MM.1S (cell line): ENCODE measurements at regions not wholly inside any gene's neighbourhood (a gene's known extent, or its start where the extent isn't known, plus 50 kb on each side); places are given as distances from the start of the nearest gene placed in this dataset.

ENCODE experiments used
- DNase-seq: peaks from one replicate; pipeline ENCODE4 v3.0.0-alpha.2; 2015
- H2AFZ ChIP-seq: fragments of 300-600 bp; sonication (generic); 2 replicates; pipeline ENCODE4 v1.6.0; 2016; ENCODE audit warnings: antibody characterized with exemption, low read length
- H3F3A ChIP-seq: fragments of 300-600 bp; sonication (generic); 2 replicates; pipeline ENCODE4 v1.6.1; 2016; ENCODE audit warnings: mild to moderate bottlenecking, antibody characterized with exemption, low read length, moderate library complexity, mixed read lengths; ENCODE audit not compliant: insufficient read depth
- H3K27ac ChIP-seq: fragments of 300-600 bp; sonication (generic); 2 replicates; pipeline ENCODE4 v1.5.1; 2016; ENCODE audit warnings: mild to moderate bottlenecking, low read length
- H3K27me3 ChIP-seq: fragments of 300-600 bp; sonication (generic); replicated peaks from 2 replicates; pipeline ENCODE4 v1.6.0; 2016; ENCODE audit warnings: low read length; ENCODE audit not compliant: insufficient read depth
- H3K36me3 ChIP-seq: fragments of 300-600 bp; sonication (generic); replicated peaks from 2 replicates; pipeline ENCODE4 v1.6.1; 2016; ENCODE audit warnings: mild to moderate bottlenecking, low read length, mixed read lengths; ENCODE audit not compliant: insufficient read depth
- H3K4me1 ChIP-seq: fragments of 300-600 bp; sonication (generic); 2 replicates; pipeline ENCODE4 v1.6.1; 2016; ENCODE audit warnings: low read length, mixed read lengths
- H3K4me2 ChIP-seq: fragments of 300-600 bp; sonication (generic); 2 replicates; pipeline ENCODE4 v1.6.0; 2016; ENCODE audit warnings: low read depth, low read length
- H3K4me3 ChIP-seq: fragments of 300-600 bp; sonication (generic); 2 replicates; pipeline ENCODE4 v1.5.1; 2016; ENCODE audit warnings: low read length, mixed read lengths
- H3K79me2 ChIP-seq: fragments of 300-600 bp; sonication (generic); 2 replicates; pipeline ENCODE4 v1.6.1; 2016; ENCODE audit warnings: mixed run types, low read length, mixed read lengths
- H3K9ac ChIP-seq: fragments of 300-600 bp; sonication (generic); 2 replicates; pipeline ENCODE4 v1.6.1; 2016; ENCODE audit warnings: low read length, mixed read lengths
- H3K9me2 ChIP-seq: fragments of 300-600 bp; sonication (generic); replicated peaks from 2 replicates; pipeline ENCODE4 v1.6.1; 2016; ENCODE audit warnings: mild to moderate bottlenecking, low read length, mixed read lengths; ENCODE audit not compliant: insufficient read depth
- H3K9me3 ChIP-seq: fragments of 300-600 bp; sonication (generic); replicated peaks from 2 replicates; pipeline ENCODE4 v1.6.1; 2016; ENCODE audit warnings: mild to moderate bottlenecking, low read length, mixed read lengths; ENCODE audit not compliant: insufficient read depth
- H4K20me1 ChIP-seq: fragments of 300-600 bp; sonication (generic); 2 replicates; pipeline ENCODE4 v1.6.1; 2016; ENCODE audit warnings: mild to moderate bottlenecking, low read length, moderate library complexity, mixed read lengths; ENCODE audit not compliant: insufficient read depth
- EZH2 ChIP-seq: fragments of 300-600 bp; sonication (generic); optimal IDR thresholded peaks from 2 replicates; pipeline ENCODE3; 2017; ENCODE audit warnings: low read depth, mild to moderate bottlenecking, antibody characterized with exemption, low read length, mixed read lengths
- EZH2phosphoT487 ChIP-seq: fragments of 300-600 bp; sonication (generic); IDR thresholded peaks from 2 replicates; pipeline ENCODE4 v1.6.1; 2018; ENCODE audit warnings: antibody characterized with exemption, low read length
- TF ChIP-seq, protein P1 (sequence below): fragments of 300-600 bp; sonication (generic); IDR thresholded peaks from 2 replicates; pipeline ENCODE4 v1.5.1; 2016; ENCODE audit warnings: antibody characterized with exemption, low read length, mixed read lengths

DNA sequence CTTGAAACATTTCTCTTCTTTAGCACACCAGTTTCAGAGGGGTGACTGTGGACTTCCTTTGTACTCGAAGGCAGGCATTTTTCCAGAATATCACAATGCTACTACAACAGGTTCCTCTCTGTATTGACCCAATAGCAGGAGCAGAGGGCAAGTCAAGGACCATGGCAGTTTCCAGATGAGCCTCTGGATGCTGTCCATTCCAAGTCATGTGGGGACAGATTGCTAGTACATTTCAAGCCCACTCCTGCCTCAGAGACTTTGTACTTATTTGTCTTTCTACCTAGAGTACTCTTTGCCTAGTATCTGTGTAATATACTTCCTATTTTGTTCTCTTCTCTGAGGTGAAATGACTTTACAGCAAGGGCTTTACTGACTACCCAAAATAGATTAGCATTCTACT, 373.9 kb downstream of the PIK3C3 start:
- H3K9ac ChIP-seq, result no peak overlapping the region
- DNase-seq, result no peak
- no peaks in the 10 kb centered on the region for H3K9me3 ChIP-seq
- no peaks in the 10 kb centered on the region for H4K20me1 ChIP-seq
- H3F3A ChIP-seq, result no peaks in the 10 kb centered on the region
- no peaks in the 10 kb centered on the region for H3K4me1 ChIP-seq
- H3K4me2 ChIP-seq, result no peak overlapping the region
- H3K36me3 ChIP-seq, result no peaks in the 10 kb centered on the region
- H3K4me3 ChIP-seq, result no peak overlapping the region
- H3K27me3 ChIP-seq, result no peaks in the 10 kb centered on the region
- no peaks in the 10 kb centered on the region for H3K79me2 ChIP-seq
- TF ChIP-seq EZH2phosphoT487, result no peak
- no peak for TF ChIP-seq EZH2
- TF ChIP-seq, protein P1, sequence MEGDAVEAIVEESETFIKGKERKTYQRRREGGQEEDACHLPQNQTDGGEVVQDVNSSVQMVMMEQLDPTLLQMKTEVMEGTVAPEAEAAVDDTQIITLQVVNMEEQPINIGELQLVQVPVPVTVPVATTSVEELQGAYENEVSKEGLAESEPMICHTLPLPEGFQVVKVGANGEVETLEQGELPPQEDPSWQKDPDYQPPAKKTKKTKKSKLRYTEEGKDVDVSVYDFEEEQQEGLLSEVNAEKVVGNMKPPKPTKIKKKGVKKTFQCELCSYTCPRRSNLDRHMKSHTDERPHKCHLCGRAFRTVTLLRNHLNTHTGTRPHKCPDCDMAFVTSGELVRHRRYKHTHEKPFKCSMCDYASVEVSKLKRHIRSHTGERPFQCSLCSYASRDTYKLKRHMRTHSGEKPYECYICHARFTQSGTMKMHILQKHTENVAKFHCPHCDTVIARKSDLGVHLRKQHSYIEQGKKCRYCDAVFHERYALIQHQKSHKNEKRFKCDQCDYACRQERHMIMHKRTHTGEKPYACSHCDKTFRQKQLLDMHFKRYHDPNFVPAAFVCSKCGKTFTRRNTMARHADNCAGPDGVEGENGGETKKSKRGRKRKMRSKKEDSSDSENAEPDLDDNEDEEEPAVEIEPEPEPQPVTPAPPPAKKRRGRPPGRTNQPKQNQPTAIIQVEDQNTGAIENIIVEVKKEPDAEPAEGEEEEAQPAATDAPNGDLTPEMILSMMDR, result no peak
- no peak overlapping the region for H3K27ac ChIP-seq
- no peak overlapping the region for H2AFZ ChIP-seq
- H3K9me2 ChIP-seq, result no peaks in the 10 kb centered on the region

DNA sequence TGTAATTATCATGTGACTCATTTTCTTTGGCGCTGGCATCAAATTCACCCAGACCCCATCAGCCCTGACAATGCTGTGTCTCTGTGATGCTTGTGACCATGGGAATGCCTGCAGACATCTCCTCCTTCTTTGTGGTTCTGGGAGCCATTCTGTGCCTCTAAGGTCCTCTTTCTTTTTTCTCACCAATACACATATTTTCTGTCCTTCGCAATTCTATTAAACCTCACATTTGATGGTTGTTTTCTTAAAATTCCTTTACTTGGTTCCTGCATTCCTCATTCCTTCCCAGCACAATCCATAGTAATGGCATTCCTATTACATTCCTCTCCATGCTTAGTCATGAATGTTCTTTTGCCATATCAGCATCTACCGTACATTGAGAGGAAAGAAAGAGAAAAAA, 375.3 kb downstream of the PIK3C3 start:
- Histone ChIP-seq H2AFZ (no peak overlapping the region), H3K79me2 (no peaks in the 10 kb centered on the region), H3K36me3 (no peaks in the 10 kb centered on the region), H3K9ac (no peak overlapping the region), H4K20me1 (no peaks in the 10 kb centered on the region), H3K4me1 (no peaks in the 10 kb centered on the region), H3K27ac (no peak overlapping the region), H3K4me2 (no peak overlapping the region), H3K4me3 (no peak overlapping the region), H3F3A (no peaks in the 10 kb centered on the region), H3K27me3 (no peaks in the 10 kb centered on the region), H3K9me2 (no peaks in the 10 kb centered on the region), H3K9me3 (no peaks in the 10 kb centered on the region)
- DNase-seq, result no peak
- TF ChIP-seq, protein P1, result no peak
- TF ChIP-seq EZH2, result no peak

GRCh38 chr18:42333558-42333957, 378.5 kb downstream of the PIK3C3 start:
- no peaks in the 10 kb centered on the region for H3K27me3 ChIP-seq
- DNase-seq, result no peak
- H3K27ac ChIP-seq, result no peak overlapping the region
- no peak overlapping the region for H3K4me2 ChIP-seq
- no peaks in the 10 kb centered on the region for H3F3A ChIP-seq
- H2AFZ ChIP-seq, result no peak overlapping the region
- H3K9me3 ChIP-seq, result no peaks in the 10 kb centered on the region
- no peaks in the 10 kb centered on the region for H3K4me1 ChIP-seq
- H3K4me3 ChIP-seq, result no peak overlapping the region
- H3K79me2 ChIP-seq, result no peaks in the 10 kb centered on the region
- no peaks in the 10 kb centered on the region for H3K9me2 ChIP-seq
- no peak for TF ChIP-seq EZH2phosphoT487
- TF ChIP-seq, protein P1, result no peak
- no peaks in the 10 kb centered on the region for H4K20me1 ChIP-seq
- no peaks in the 10 kb centered on the region for H3K36me3 ChIP-seq
- H3K9ac ChIP-seq, result no peak overlapping the region

DNA sequence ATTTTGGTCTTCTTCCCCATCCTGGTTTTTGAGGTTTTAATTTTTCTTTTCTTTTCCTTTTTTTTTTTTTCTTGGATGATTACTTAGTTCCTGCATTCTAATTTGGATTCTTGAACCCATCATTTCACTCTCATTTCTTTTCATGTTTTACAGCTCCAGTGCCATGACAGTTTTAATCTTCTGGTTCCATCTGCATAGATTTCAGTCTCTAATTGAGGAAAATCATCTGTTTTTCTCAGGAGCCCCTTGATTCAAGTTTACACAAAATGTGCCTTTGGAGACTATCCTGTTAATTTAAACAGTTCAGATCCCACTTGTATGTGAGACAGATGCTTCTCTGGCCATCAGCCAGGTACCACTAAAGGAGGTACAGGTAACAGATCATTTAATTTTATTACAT, 379.9 kb downstream of the PIK3C3 start:
- Histone ChIP-seq H3K79me2 (no peaks in the 10 kb centered on the region), H3K36me3 (no peaks in the 10 kb centered on the region), H3K27me3 (no peaks in the 10 kb centered on the region), H3K9me3 (no peaks in the 10 kb centered on the region), H3F3A (no peaks in the 10 kb centered on the region), H3K9me2 (no peaks in the 10 kb centered on the region), H3K4me1 (no peaks in the 10 kb centered on the region), H3K4me3 (no peak overlapping the region), H4K20me1 (no peaks in the 10 kb centered on the region), H3K4me2 (no peak overlapping the region), H3K27ac (no peak overlapping the region), H3K9ac (no peak overlapping the region), H2AFZ (no peak overlapping the region)
- TF ChIP-seq EZH2phosphoT487, result no peak
- TF ChIP-seq, protein P1, result no peak
- TF ChIP-seq EZH2, result no peak
- DNase-seq, result no peak
